ENCODE measurements at regions not wholly inside any gene's neighbourhood (a gene's known extent, or its start where the extent isn't known, plus 50 kb on each side); places are given as distances from the start of the nearest gene placed in this dataset.
"Not testable (repeated sequence)": the region's sequence is repeated elsewhere in the genome, so short reads cannot be mapped to it uniquely, and the experiment has no call there.

GRCh38 chr6:92086750-92087149 lies 1332.6 kb downstream of the EPHA7 start:
- DNase-seq (ENCODE audit: low read depth) = no peak

GRCh38 chr6:92083914-92084313 lies 1335.4 kb downstream of the EPHA7 start:
- DNase-seq (ENCODE audit: low read depth) = not testable (repeated sequence)

- no peak for DNase-seq (ENCODE audit: low read depth)
Observed at GRCh38 chr6:92072387-92072786, 1347.0 kb downstream of the EPHA7 start.

GRCh38 chr6:92069781-92070180 lies 1349.6 kb downstream of the EPHA7 start:
- DNase-seq (ENCODE audit: low read depth) = no peak

GRCh38 chr6:92052513-92052912 lies 1366.8 kb downstream of the EPHA7 start:
- DNase-seq (ENCODE audit: low read depth) = no peak

GRCh38 chr6:92050216-92050615 lies 1369.1 kb downstream of the EPHA7 start:
- peak; percentile 29 for DNase-seq (ENCODE audit: low read depth)

GRCh38 chr6:92047860-92048259 lies 1371.5 kb downstream of the EPHA7 start:
- DNase-seq (ENCODE audit: low read depth) = peak; percentile 8

- no peak for DNase-seq (ENCODE audit: low read depth)
Observed at GRCh38 chr6:92047152-92047850, 1372.1 kb downstream of the EPHA7 start.

- DNase-seq (ENCODE audit: low read depth) = no peak
Observed at GRCh38 chr6:92044312-92044711, 1375.0 kb downstream of the EPHA7 start.

- no peak for DNase-seq (ENCODE audit: low read depth)
Observed at GRCh38 chr6:92043777-92044176, 1375.6 kb downstream of the EPHA7 start.

GRCh38 chr6:92026878-92027277 lies 1392.5 kb downstream of the EPHA7 start:
- DNase-seq (ENCODE audit: low read depth) = no peak

GRCh38 chr6:92024881-92025280 lies 1394.5 kb downstream of the EPHA7 start:
- no peak for DNase-seq (ENCODE audit: low read depth)

GRCh38 chr6:92024110-92024509 lies 1395.2 kb downstream of the EPHA7 start:
- no peak for DNase-seq (ENCODE audit: low read depth)

- DNase-seq (ENCODE audit: low read depth) = no peak
Observed at GRCh38 chr6:92023410-92023966, 1395.9 kb downstream of the EPHA7 start.

- no peak for DNase-seq (ENCODE audit: low read depth)
Observed at GRCh38 chr6:92011681-92012245, 1407.6 kb downstream of the EPHA7 start.

GRCh38 chr6:92008757-92009502 lies 1410.4 kb downstream of the EPHA7 start:
- DNase-seq (ENCODE audit: low read depth) = no peak

- no peak for DNase-seq (ENCODE audit: low read depth)
Observed at GRCh38 chr6:92000112-92000511, 1413.2 kb upstream of the MAP3K7 start.

GRCh38 chr6:91994787-91995186 lies 1407.9 kb upstream of the MAP3K7 start:
- DNase-seq (ENCODE audit: low read depth) = no peak

- no peak for DNase-seq (ENCODE audit: low read depth)
Observed at GRCh38 chr6:91982559-91982958, 1395.7 kb upstream of the MAP3K7 start.

GRCh38 chr6:91976797-91977196 lies 1389.9 kb upstream of the MAP3K7 start:
- no peak for DNase-seq (ENCODE audit: low read depth)

- no peak for DNase-seq (ENCODE audit: low read depth)
Observed at GRCh38 chr6:91970700-91971099, 1383.8 kb upstream of the MAP3K7 start.

GRCh38 chr6:91965872-91966271 lies 1379.0 kb upstream of the MAP3K7 start:
- DNase-seq (ENCODE audit: low read depth) = no peak

Data from HT1080 (cell line).